SU-DHL-6 (cell line): ENCODE measurements at regions not wholly inside any gene's neighbourhood (a gene's known extent, or its start where the extent isn't known, plus 50 kb on each side); places are given as distances from the start of the nearest gene placed in this dataset.

ENCODE experiments used
- H2AFZ ChIP-seq: fragments of 200-600 bp; sonication (generic); 2 replicates; pipeline ENCODE4 v1.6.1; 2014; ENCODE audit warnings: low read depth, mild to moderate bottlenecking, moderate library complexity, mixed read lengths, antibody characterized with exemption, low read length; ENCODE audit not compliant: severe bottlenecking
- H3F3A ChIP-seq: fragments of 200-600 bp; shearing (Covaris generic); 2 replicates; pipeline ENCODE4 v1.6.0; 2016; ENCODE audit warnings: antibody characterized with exemption, mild to moderate bottlenecking; ENCODE audit not compliant: insufficient read depth
- H3K27ac ChIP-seq: fragments of 200-600 bp; sonication (generic); 2 replicates; pipeline ENCODE4 v1.5.1; 2016; ENCODE audit warnings: low read depth, mild to moderate bottlenecking, low read length, moderate library complexity, mixed read lengths
- H3K27me3 ChIP-seq: fragments of 200-600 bp; sonication (generic), shearing (Covaris generic); 2 replicates; pipeline ENCODE4 v1.6.0; 2014; ENCODE audit warnings: mild to moderate bottlenecking, low read length
- H3K36me3 ChIP-seq: fragments of 200-600 bp; sonication (generic); 2 replicates; pipeline ENCODE4 v1.6.1; 2014; ENCODE audit warnings: mild to moderate bottlenecking, low read length, mixed read lengths
- H3K4me2 ChIP-seq: fragments of 300-600, 200-600 bp; shearing (Covaris generic), sonication (generic); 2 replicates; pipeline ENCODE4 v1.6.0; 2014; ENCODE audit warnings: low read length, low read depth, mild to moderate bottlenecking; ENCODE audit not compliant: poor library complexity, severe bottlenecking
- H3K4me3 ChIP-seq: fragments of 200-600 bp; sonication (generic); 2 replicates; pipeline ENCODE4 v1.5.1; 2014; ENCODE audit warnings: antibody characterized with exemption, low read length, mild to moderate bottlenecking, mixed read lengths; ENCODE audit not compliant: insufficient read depth, poor library complexity, severe bottlenecking
- H3K79me2 ChIP-seq: fragments of 200-600 bp; sonication (generic); 2 replicates; pipeline ENCODE4 v1.6.1; 2014; ENCODE audit warnings: mild to moderate bottlenecking, low read length, moderate library complexity; ENCODE audit not compliant: insufficient read depth
- H3K9ac ChIP-seq: fragments of 200-600 bp; sonication (generic); 2 replicates; pipeline ENCODE4 v1.7.0; 2014; ENCODE audit warnings: mild to moderate bottlenecking, low read length
- H3K9me2 ChIP-seq: fragments of 200-600 bp; sonication (generic); replicated peaks from 2 replicates; pipeline ENCODE4 v1.6.1; 2014; ENCODE audit warnings: low read length; ENCODE audit not compliant: insufficient read depth
- H3K9me3 ChIP-seq: fragments of 200-600 bp; sonication (generic); 2 replicates; pipeline ENCODE4 v1.6.1; 2014; ENCODE audit warnings: low read length, mixed read lengths; ENCODE audit not compliant: insufficient read depth
- H4K20me1 ChIP-seq: fragments of 200-600 bp; sonication (generic); 2 replicates; pipeline ENCODE4 v1.6.1; 2014; ENCODE audit warnings: low read depth, mild to moderate bottlenecking, antibody characterized with exemption, low read length, moderate library complexity, mixed read lengths
- CTCF ChIP-seq: fragments of 200-600 bp; sonication (generic); IDR thresholded peaks from one replicate; pipeline ENCODE4 v1.5.1; 2017; ENCODE audit warnings: antibody characterized with exemption, mild to moderate bottlenecking, low read length, moderate library complexity; ENCODE audit not compliant: insufficient read depth, poor library complexity, severe bottlenecking
- EZH2phosphoT487 ChIP-seq: fragments of 200-600 bp; sonication (generic), shearing (Covaris generic); conservative IDR thresholded peaks from 2 replicates; pipeline ENCODE4 v1.6.1; 2018; ENCODE audit warnings: mild to moderate bottlenecking, antibody characterized with exemption, low read length, moderate library complexity, mixed read lengths

GRCh38 chr6:168981187-168981586, 272.5 kb downstream of the THBS2 start:
- no peak for TF ChIP-seq CTCF
- Histone ChIP-seq H3K9me2 (no peaks in the 10 kb centered on the region), H3K4me3 (no peak overlapping the region), H3K9me3 (no peaks in the 10 kb centered on the region; the same call in 1 of the 2 replicates), H3K36me3 (no peaks in the 10 kb centered on the region), H3F3A (no peaks in the 10 kb centered on the region), H3K27ac (no peak overlapping the region), H3K9ac (no peak overlapping the region), H3K4me2 (no peak overlapping the region), H4K20me1 (no peaks in the 10 kb centered on the region), H3K79me2 (no peaks in the 10 kb centered on the region), H3K27me3 (no peaks in the 10 kb centered on the region), H2AFZ (no peak overlapping the region)

GRCh38 chr6:168979254-168979653, 274.4 kb downstream of the THBS2 start:
- TF ChIP-seq EZH2phosphoT487 (no peak), CTCF (no peak)
- H3K36me3 ChIP-seq = no peaks in the 10 kb centered on the region
- no peaks in the 10 kb centered on the region for H3K79me2 ChIP-seq
- no peak overlapping the region for H3K4me3 ChIP-seq
- no peak overlapping the region for H2AFZ ChIP-seq
- H3F3A ChIP-seq = no peaks in the 10 kb centered on the region
- no peaks in the 10 kb centered on the region for H3K9me2 ChIP-seq
- no peak overlapping the region for H3K27ac ChIP-seq
- H3K9me3 ChIP-seq = no peaks in the 10 kb centered on the region; the same call in 1 of the 2 replicates
- no peaks in the 10 kb centered on the region for H3K27me3 ChIP-seq
- no peak overlapping the region for H3K4me2 ChIP-seq
- H4K20me1 ChIP-seq = no peaks in the 10 kb centered on the region
- no peak overlapping the region for H3K9ac ChIP-seq

GRCh38 chr6:168972128-168972527, 281.5 kb downstream of the THBS2 start:
- TF ChIP-seq EZH2phosphoT487 (no peak), CTCF (no peak)
- H2AFZ ChIP-seq = no peak overlapping the region

GRCh38 chr6:168971549-168971948, 282.1 kb downstream of the THBS2 start:
- no peaks in the 10 kb centered on the region for H3K9me2 ChIP-seq
- no peak overlapping the region for H3K27ac ChIP-seq
- H3K9me3 ChIP-seq = no peaks in the 10 kb centered on the region
- H3K4me3 ChIP-seq = no peak overlapping the region
- no peaks in the 10 kb centered on the region for H3K27me3 ChIP-seq
- no peaks in the 10 kb centered on the region for H3F3A ChIP-seq
- H2AFZ ChIP-seq = no peak overlapping the region
- no peaks in the 10 kb centered on the region for H3K36me3 ChIP-seq
- no peak overlapping the region for H3K4me2 ChIP-seq
- no peaks in the 10 kb centered on the region for H3K79me2 ChIP-seq
- no peaks in the 10 kb centered on the region for H4K20me1 ChIP-seq
- H3K9ac ChIP-seq = no peak overlapping the region
- TF ChIP-seq EZH2phosphoT487 (no peak), CTCF (no peak)

More at GRCh38 chr6:168972128-168972527, 281.5 kb downstream of the THBS2 start:
- no peaks in the 10 kb centered on the region for H3K9me2 ChIP-seq
- no peaks in the 10 kb centered on the region for H4K20me1 ChIP-seq
- no peak overlapping the region for H3K27ac ChIP-seq
- H3K4me2 ChIP-seq = no peak overlapping the region
- H3F3A ChIP-seq = no peaks in the 10 kb centered on the region
- H3K27me3 ChIP-seq = no peaks in the 10 kb centered on the region
- H3K79me2 ChIP-seq = no peaks in the 10 kb centered on the region
- no peaks in the 10 kb centered on the region for H3K9me3 ChIP-seq
- no peak overlapping the region for H3K9ac ChIP-seq
- H3K36me3 ChIP-seq = no peaks in the 10 kb centered on the region
- H3K4me3 ChIP-seq = no peak overlapping the region
